HepG2 (cell line): ENCODE measurements at regions not wholly inside any gene's neighbourhood (a gene's known extent, or its start where the extent isn't known, plus 50 kb on each side); places are given as distances from the start of the nearest gene placed in this dataset.
A peak's percentile ranks its signal among the peaks of the same experiment; 100 is the strongest.
"Not testable (repeated sequence)": the region's sequence is repeated elsewhere in the genome, so short reads cannot be mapped to it uniquely, and the experiment has no call there.

Source experiments
- ATAC-seq: fragments of 200-7000 bp; cut with Tn5 transposase; 3 replicates; pipeline ENCODE4 v1.9.1; 2020; ENCODE audit warnings: mild to moderate bottlenecking, moderate library complexity
- BruUV-seq: library from RNA; stranded (reverse); fragments of 400-500 nt; replicated peaks from 2 replicates; lab custom pipeline; 2021; lab: Mats Ljungman, UMichigan
- CTCF ChIA-PET: fragments of 300-600 bp; formaldehyde crosslinking; extraction: SDS; loops from one replicate; lab custom pipeline; 2021; ENCODE audit warnings: low total read pairs, inconsistent platforms, low intra/inter-chr PET ratio; lab: Yijun Ruan, JAX
- POLR2A ChIA-PET: fragments of 350-600 bp; sonication (Branson Sonifier 250); formaldehyde crosslinking; loops from one replicate; lab custom pipeline; 2020; ENCODE audit warnings: antibody characterized with exemption, inconsistent platforms; lab: Yijun Ruan, JAX
- DNase-seq: peaks from one replicate; pipeline ENCODE4 v3.0.0-alpha.2; 2015; ENCODE audit warnings: low spot score
- FAIRE-seq: peaks from 3 replicates; lab custom pipeline; 2011; peaks lifted over from hg19 to GRCh38; lab: Jason Lieb, UNC
- H2AFZ ChIP-seq: one replicate; pipeline ENCODE4 v1.6.1; 2011; ENCODE audit warnings: low read length, inconsistent platforms
- H3K27ac ChIP-seq: fragments of 300-600 bp; 3 replicates; pipeline ENCODE4 v1.8.0; 2011; ENCODE audit warnings: mixed run types, mild to moderate bottlenecking, mixed read lengths, low read length, inconsistent platforms; ENCODE audit not compliant: insufficient read depth; ENCODE audit errors: extremely low read length
- H3K27me3 ChIP-seq, 2 experiments: fragments of 200-600 bp in 1 of 2; 2 replicates in 1 of 2; 3 replicates in 1 of 2; pipeline versions ENCODE4 v1.6.0 to v1.8.0; 2011; ENCODE audit warnings: low read length in 2 of 2, mild to moderate bottlenecking in 2 of 2, moderate library complexity in 2 of 2, inconsistent platforms in 1 of 2; ENCODE audit not compliant: insufficient read depth in 2 of 2, control insufficient read depth in 1 of 2
- H3K36me3 ChIP-seq, 2 experiments: fragments of 200-600 bp in 1 of 2; replicated peaks in 1 of 2; 2 replicates in 1 of 2; 3 replicates in 1 of 2; pipeline versions ENCODE4 v1.5.1 to v1.8.0; 2011; ENCODE audit warnings: low read length in 2 of 2, inconsistent platforms in 1 of 2; ENCODE audit not compliant: insufficient read depth in 2 of 2, control insufficient read depth in 1 of 2
- H3K4me1 ChIP-seq: 2 replicates; pipeline ENCODE4 v1.5.1; 2012; ENCODE audit warnings: low read length, inconsistent platforms; ENCODE audit not compliant: insufficient read depth
- H3K4me2 ChIP-seq: 2 replicates; pipeline ENCODE4 v1.6.0; 2011; ENCODE audit warnings: low read depth, low read length, inconsistent platforms
- H3K4me3 ChIP-seq, 3 experiments: fragments of 200-600 bp in 1 of 3; sonication (generic), shearing (Covaris generic) in 1 of 3; replicated peaks in 1 of 3; 2 replicates each; pipeline ENCODE4 v1.5.1; 2011 to 2016; ENCODE audit warnings: low read length in 3 of 3, inconsistent platforms in 2 of 3, low read depth in 2 of 3, mild to moderate bottlenecking in 2 of 3, control low read depth in 1 of 3, mixed read lengths in 1 of 3; ENCODE audit not compliant: insufficient read depth in 1 of 3
- H3K79me2 ChIP-seq: one replicate; pipeline ENCODE4 v1.6.1; 2011; ENCODE audit warnings: low read length, inconsistent platforms; ENCODE audit not compliant: insufficient read depth
- H3K9ac ChIP-seq: 2 replicates; pipeline ENCODE4 v1.6.0; 2011; ENCODE audit warnings: mild to moderate bottlenecking, low read depth, low read length, inconsistent platforms; ENCODE audit not compliant: insufficient read depth
- H3K9me3 ChIP-seq: 2 replicates; pipeline ENCODE4 v1.5.1; 2012; ENCODE audit warnings: mild to moderate bottlenecking, low read length
- H4K20me1 ChIP-seq: 2 replicates; pipeline ENCODE4 v1.6.0; 2011; ENCODE audit warnings: inconsistent platforms, mild to moderate bottlenecking, low read length, moderate library complexity; ENCODE audit not compliant: insufficient read depth
- SMAD3 ChIP-seq: sonication (generic); formaldehyde crosslinking; IDR thresholded peaks from 2 replicates; pipeline ENCODE4 v1.4.0; 2020; ENCODE audit warnings: missing genetic modification reagents
- ZNF550 ChIP-seq: sonication (generic); formaldehyde crosslinking; IDR thresholded peaks from 2 replicates; pipeline ENCODE4 v1.4.0; 2020; ENCODE audit warnings: mild to moderate bottlenecking, missing genetic modification reagents, borderline replicate concordance
- WGBS: methylation state at CpG from one replicate; pipeline ENCODE4 v1.1.6; 2017; ENCODE audit warnings: low lambda C conversion rate; 5-methylcytosine and 5-hydroxymethylcytosine counted together
- in situ Hi-C: cut with HindIII; loops from 2 replicates; pipeline ENCODE4 v1.10.0; 2017; ENCODE audit warnings: low pct_unique_long_range_greater_than_20kb; ENCODE audit not compliant: extremely low pct_ligation_motif_present
- intact Hi-C: fragments of 100-400 bp; cut with micrococcal nuclease; formaldehyde crosslinking; loops from one replicate; pipeline ENCODE4 v1.10.0; 2022; ENCODE audit not compliant: unreplicated experiment

DNA sequence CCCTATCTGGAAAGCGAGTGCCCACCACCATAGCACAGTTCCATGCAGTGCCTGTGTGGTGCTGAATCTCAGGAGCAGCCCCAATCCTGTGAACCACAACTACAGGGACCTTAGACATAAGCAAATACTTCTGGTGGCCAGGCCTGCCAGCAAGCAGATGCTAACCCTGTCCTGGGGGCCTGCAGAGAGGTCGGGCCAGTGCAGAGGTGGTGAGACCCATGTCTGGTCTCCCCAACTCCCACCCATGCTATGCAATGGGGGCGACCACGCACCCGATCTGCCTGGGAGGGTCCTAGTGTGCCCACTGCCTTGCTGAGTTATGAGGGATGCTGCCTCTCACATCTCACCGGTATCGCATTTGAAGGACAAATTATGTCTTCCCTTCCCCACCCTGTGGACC lies 151.6 kb upstream of the ZNF337 start:
- TF ChIP-seq SMAD3 (CRISPR knock-in tag), result no peak
- TF ChIP-seq ZNF550 (CRISPR knock-in tag), result 0 out of 2 replicates have a peak, but pooled peaks have one; percentile 24
- no peaks in the 10 kb centered on the region for H4K20me1 ChIP-seq
- WGBS, result 42% methylated on average over 5 of the region's 7 CpGs
- no peak overlapping the region for H3K27ac ChIP-seq
- no peaks in the 10 kb centered on the region for H3K79me2 ChIP-seq
- in situ Hi-C loops (no loop called here), intact Hi-C loops (no loop called here)
- no peak for ATAC-seq
- no peak overlapping the region for H3K4me2 ChIP-seq
- H3K9me3 ChIP-seq, result no peaks in the 10 kb centered on the region
- no peaks in the 10 kb centered on the region for H3K27me3 ChIP-seq
- no peak overlapping the region for H3K9ac ChIP-seq
- ChIA-PET CTCF (no interaction called here), POLR2A (no interaction called here)
- no peaks in the 10 kb centered on the region for H3K36me3 ChIP-seq
- H3K4me3 ChIP-seq, result no peak overlapping the region
- peaks cover 8% of the 10 kb centered on the region for H3K4me1 ChIP-seq
- DNase-seq, result no peak
- FAIRE-seq, result no peak
- no peak overlapping the region for H2AFZ ChIP-seq
- no TSS peak for BruUV-seq

GRCh38 chr20:25844640-25845039 lies 148.0 kb upstream of the ZNF337 start:
- BruUV-seq, H3K79me2 ChIP-seq, H3K27ac ChIP-seq, FAIRE-seq, H3K9me3 ChIP-seq, POLR2A ChIA-PET, H3K9ac ChIP-seq, in situ Hi-C loops, H3K36me3 ChIP-seq, intact Hi-C loops, CTCF ChIA-PET, H2AFZ ChIP-seq, H3K4me2 ChIP-seq, H3K27me3 ChIP-seq, H3K4me3 ChIP-seq, H4K20me1 ChIP-seq, DNase-seq, H3K4me1 ChIP-seq: not testable (repeated sequence)
- no CpG with 5 or more reads among the region's 9 CpGs for WGBS
- peak; percentile 58 for ATAC-seq

DNA sequence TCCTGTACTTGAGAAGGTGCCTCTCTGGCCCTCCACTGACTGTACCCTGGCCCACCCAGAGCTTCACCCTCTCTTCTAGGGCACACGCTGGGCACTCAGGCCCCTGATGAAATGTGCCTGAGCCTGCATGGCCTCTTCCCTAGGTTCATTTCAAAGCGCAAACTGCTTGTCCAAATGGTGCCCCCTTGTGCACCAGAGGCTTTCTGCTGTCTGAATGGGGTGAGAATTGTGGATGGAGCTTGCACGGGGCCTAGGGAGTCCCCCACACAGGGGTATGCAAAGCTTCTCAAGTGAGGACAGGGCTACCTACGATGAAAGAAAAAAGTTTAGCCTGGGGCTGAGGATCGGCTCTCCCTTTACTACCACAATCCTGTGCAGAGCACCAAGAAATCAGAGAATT lies 116.9 kb upstream of the ZNF337 start:
- H3K4me3 ChIP-seq, H3K27me3 ChIP-seq, H3K4me1 ChIP-seq, H3K27ac ChIP-seq, CTCF ChIA-PET, FAIRE-seq, H3K9ac ChIP-seq, H3K4me2 ChIP-seq, POLR2A ChIA-PET, H3K36me3 ChIP-seq, intact Hi-C loops, BruUV-seq, in situ Hi-C loops, H2AFZ ChIP-seq, H4K20me1 ChIP-seq, H3K79me2 ChIP-seq, DNase-seq, H3K9me3 ChIP-seq: not testable (repeated sequence)
- peak; percentile 54; the same call in 1 of the 3 replicates for ATAC-seq
- WGBS, result no CpG with 5 or more reads among the region's 5 CpGs

DNA sequence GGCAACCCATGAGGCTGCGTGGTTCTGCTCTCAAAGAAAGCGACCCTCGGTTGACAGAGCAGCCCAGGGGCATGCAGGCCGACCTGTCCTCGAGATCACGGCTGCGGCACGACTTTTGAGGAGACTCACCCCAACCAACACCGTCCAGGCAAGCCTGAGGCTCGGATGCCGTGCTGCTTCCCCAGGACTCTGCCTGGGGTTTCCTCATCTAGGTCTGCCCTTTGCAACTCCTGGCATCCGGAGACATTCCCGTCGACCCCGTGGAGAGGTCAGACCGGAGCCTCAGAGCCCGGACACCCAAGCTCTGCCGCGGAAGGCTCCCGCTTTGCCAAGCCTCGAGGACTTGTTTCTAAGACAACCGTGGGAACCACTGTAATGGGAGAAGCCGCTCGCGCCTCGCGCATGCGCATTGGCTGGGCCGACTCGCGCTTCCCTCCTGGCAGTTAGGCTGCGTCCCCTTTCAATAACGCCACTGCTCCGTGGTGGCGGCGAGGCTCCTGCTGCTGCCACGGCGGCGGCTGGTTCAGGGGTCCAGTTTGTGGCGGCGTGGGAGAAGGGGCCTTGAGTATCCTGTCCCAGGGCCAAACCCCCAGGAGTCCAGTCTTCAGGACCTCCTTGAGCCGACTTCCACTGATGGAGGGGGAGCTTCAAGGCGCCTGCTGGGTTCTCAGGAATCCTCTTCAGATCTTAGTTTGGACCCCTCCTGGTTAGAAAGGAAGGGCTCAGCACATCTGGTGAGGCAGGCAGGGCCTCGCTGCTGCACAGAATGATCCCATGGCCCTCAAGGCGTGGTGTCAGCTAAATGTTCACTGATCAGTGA lies 101.7 kb upstream of the ZNF337 start:
- BruUV-seq, in situ Hi-C loops, H3K4me2 ChIP-seq, H3K27ac ChIP-seq, H3K4me3 ChIP-seq, H3K27me3 ChIP-seq, CTCF ChIA-PET, H3K36me3 ChIP-seq, DNase-seq, H2AFZ ChIP-seq, H3K79me2 ChIP-seq, POLR2A ChIA-PET, H3K9ac ChIP-seq, intact Hi-C loops, H4K20me1 ChIP-seq, H3K4me1 ChIP-seq, H3K9me3 ChIP-seq, FAIRE-seq: not testable (repeated sequence)
- WGBS, result no CpG with 5 or more reads among the region's 45 CpGs
- ATAC-seq, result peak; percentile 56
